WERI-Rb-1 (cell line): ENCODE measurements at regions not wholly inside any gene's neighbourhood (a gene's known extent, or its start where the extent isn't known, plus 50 kb on each side); places are given as distances from the start of the nearest gene placed in this dataset.

ENCODE experiments used
- DNase-seq: peaks from one replicate; pipeline ENCODE4 v3.0.0-alpha.2; 2020
- H3K27ac ChIP-seq: fragments of 250-450 bp; sonication (Bioruptor Pico); 2 replicates; pipeline ENCODE4 v1.5.1; 2020; ENCODE audit warnings: mild to moderate bottlenecking, moderate library complexity
- H3K27me3 ChIP-seq: fragments of 250-450 bp; sonication (Bioruptor Pico); 2 replicates; pipeline ENCODE4 v1.5.1; 2021; ENCODE audit warnings: mild to moderate bottlenecking, low read depth, moderate library complexity; ENCODE audit not compliant: insufficient read depth, severe bottlenecking
- H3K36me3 ChIP-seq: fragments of 250-450 bp; sonication (Bioruptor Pico); 2 replicates; pipeline ENCODE4 v1.5.1; 2020; ENCODE audit warnings: mild to moderate bottlenecking, moderate library complexity
- H3K4me3 ChIP-seq: 2 replicates; pipeline ENCODE4 v1.5.1; 2011; ENCODE audit warnings: low read depth, mild to moderate bottlenecking, control low read depth, low read length
- H3K9me3 ChIP-seq: fragments of 250-450 bp; sonication (Bioruptor Pico); 2 replicates; pipeline ENCODE4 v1.5.1; 2021; ENCODE audit warnings: mild to moderate bottlenecking, moderate library complexity; ENCODE audit not compliant: severe bottlenecking
- TF ChIP-seq, protein P1 (sequence below): IDR thresholded peaks from 2 replicates; pipeline ENCODE4 v1.5.1; 2011; ENCODE audit warnings: low read depth, mild to moderate bottlenecking, control low read depth, inconsistent platforms, low read length

DNA sequence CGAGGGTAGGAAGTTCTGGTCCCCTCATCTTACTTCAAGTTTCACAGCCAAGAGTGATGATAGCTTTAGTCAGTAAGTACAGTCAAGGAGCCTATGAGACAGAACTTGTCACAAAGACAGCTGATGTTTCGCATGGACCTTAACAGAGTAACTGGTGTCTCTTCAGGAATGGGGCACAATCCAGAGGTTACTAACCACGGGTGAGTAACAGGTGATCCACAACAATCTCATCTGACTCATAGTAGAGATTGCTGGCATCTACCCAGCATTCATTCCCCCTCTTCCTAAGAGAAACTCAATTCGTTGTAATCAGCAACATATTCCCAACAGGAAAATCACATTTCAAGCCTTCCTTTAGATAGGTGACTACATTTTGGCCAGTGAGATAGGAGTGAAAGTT is 126.7 kb downstream of the SNX18 start:
- Histone ChIP-seq H3K9me3 (peaks cover 4% of the 10 kb centered on the region), H3K36me3 (no peaks in the 10 kb centered on the region), H3K4me3 (no peak overlapping the region), H3K27ac (no peak overlapping the region), H3K27me3 (no peaks in the 10 kb centered on the region)
- DNase-seq = no peak
- TF ChIP-seq, protein P1, sequence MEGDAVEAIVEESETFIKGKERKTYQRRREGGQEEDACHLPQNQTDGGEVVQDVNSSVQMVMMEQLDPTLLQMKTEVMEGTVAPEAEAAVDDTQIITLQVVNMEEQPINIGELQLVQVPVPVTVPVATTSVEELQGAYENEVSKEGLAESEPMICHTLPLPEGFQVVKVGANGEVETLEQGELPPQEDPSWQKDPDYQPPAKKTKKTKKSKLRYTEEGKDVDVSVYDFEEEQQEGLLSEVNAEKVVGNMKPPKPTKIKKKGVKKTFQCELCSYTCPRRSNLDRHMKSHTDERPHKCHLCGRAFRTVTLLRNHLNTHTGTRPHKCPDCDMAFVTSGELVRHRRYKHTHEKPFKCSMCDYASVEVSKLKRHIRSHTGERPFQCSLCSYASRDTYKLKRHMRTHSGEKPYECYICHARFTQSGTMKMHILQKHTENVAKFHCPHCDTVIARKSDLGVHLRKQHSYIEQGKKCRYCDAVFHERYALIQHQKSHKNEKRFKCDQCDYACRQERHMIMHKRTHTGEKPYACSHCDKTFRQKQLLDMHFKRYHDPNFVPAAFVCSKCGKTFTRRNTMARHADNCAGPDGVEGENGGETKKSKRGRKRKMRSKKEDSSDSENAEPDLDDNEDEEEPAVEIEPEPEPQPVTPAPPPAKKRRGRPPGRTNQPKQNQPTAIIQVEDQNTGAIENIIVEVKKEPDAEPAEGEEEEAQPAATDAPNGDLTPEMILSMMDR = no peak

DNA sequence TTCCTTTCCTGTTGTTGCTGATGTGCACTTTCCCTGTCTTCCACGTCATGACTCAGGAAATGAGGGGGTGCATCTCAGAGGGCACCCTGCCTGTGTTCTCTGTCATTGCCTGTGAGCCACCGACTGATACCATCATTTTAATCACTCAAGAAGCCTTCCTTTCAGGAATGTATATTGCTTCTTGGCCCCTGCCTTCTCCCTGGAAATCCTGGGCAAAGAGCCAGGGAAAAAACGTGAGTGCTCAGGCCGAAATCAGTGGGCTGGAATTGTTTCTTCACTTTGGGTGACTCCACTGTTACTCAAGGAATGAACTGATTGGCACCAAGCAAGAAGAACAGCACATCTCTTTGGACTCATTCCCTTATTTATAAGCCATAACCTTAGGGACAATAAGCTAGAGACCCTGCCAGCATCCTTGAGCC is 126.1 kb downstream of the SNX18 start:
- H3K27ac ChIP-seq = no peak overlapping the region
- no peak for DNase-seq
- TF ChIP-seq, protein P1 = no peak
- no peak overlapping the region for H3K4me3 ChIP-seq
- no peaks in the 10 kb centered on the region for H3K36me3 ChIP-seq
- H3K27me3 ChIP-seq = no peaks in the 10 kb centered on the region
- H3K9me3 ChIP-seq = peaks cover 1% of the 10 kb centered on the region

DNA sequence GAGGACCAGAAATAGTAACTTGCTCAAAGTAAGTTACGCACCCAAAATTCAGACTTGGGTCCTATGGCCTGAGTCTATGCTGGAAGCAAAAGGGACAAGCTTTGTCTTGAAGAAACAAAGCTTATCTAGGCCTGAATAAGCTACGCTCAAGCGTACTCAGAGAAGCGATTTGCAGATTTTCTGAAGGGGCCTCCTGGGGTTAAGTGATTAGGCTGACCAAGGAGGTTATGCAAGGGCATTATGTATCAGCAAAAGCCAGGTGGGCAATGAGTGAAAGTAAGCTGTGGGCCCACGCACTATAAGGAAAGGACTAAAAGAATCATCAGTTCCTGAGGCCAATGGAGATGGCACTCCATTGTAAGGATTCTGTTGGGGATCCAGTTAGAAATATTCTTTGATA is 122.1 kb downstream of the SNX18 start:
- Histone ChIP-seq H3K36me3 (no peaks in the 10 kb centered on the region), H3K27ac (no peak overlapping the region), H3K4me3 (no peak overlapping the region), H3K27me3 (no peaks in the 10 kb centered on the region), H3K9me3 (no peaks in the 10 kb centered on the region)
- DNase-seq = peak; percentile 60
- TF ChIP-seq, protein P1 = no peak

DNA sequence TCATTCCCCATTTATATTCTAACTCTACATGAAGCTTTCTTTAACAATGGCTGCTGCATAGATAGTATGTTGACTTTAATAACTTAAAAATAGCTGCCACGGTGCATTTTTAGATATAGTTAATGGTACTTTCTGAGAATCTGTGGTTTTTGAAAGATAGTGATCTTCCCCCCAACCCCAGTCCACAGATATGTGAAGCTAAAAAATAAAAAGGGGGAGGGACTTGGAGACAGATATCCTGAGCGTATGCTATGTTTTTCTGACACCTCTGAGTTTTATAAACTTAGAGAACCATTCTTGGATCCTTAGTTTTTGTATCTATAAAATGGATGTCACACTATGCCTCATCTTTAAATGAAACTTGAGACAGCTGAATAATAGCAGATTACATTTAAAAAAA is 120.5 kb downstream of the SNX18 start:
- Histone ChIP-seq H3K4me3 (no peak overlapping the region), H3K27me3 (no peaks in the 10 kb centered on the region), H3K27ac (no peak overlapping the region), H3K9me3 (no peaks in the 10 kb centered on the region), H3K36me3 (no peaks in the 10 kb centered on the region)
- TF ChIP-seq, protein P1 = no peak
- no peak for DNase-seq

DNA sequence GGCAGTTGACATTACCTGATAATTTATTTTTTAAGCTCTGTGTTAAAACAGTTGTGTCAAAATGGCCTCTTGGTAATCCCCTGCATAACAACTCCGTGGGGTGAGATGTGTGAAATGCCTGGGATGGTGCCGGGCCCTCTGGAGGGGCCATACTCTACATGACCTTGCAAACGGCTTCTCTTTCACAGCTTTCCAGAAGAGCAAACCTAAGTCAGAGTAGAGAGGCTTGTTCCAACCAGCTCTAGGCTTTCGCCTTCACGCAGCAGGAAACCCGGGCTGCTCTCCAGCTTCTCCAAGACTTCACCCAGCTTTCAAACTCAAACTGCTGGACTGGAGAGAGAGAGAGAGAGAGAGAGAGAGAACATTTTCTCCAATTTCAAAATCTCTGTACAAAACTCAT is 120.1 kb downstream of the SNX18 start:
- H3K4me3 ChIP-seq = no peak overlapping the region
- no peaks in the 10 kb centered on the region for H3K27me3 ChIP-seq
- no peaks in the 10 kb centered on the region for H3K36me3 ChIP-seq

DNA sequence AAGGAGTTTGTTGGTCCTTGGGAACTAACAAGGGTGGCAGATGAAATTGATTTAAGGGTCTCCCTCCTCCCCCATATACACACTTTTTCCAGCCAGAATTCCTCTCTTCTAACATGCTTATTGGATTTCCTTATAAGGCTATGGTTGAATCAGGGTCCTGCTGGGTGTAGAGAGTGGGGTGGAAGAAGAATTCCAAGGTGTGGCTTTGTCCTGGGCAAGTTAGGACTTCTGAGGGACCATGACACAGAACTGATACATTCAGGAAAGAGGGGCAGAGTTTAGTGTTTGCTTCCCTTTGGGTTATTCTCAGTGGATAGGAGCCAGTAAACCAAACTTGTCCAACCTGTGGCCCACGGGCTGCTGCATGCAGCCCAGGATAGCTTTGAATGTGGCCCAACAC is 116.5 kb downstream of the SNX18 start:
- Histone ChIP-seq H3K4me3 (no peak overlapping the region), H3K9me3 (peaks cover 7% of the 10 kb centered on the region), H3K27me3 (no peaks in the 10 kb centered on the region), H3K36me3 (no peaks in the 10 kb centered on the region), H3K27ac (no peak overlapping the region)
- TF ChIP-seq, protein P1 = no peak
- no peak for DNase-seq

More for the DNA sequence above, 120.1 kb downstream of the SNX18 start:
- Histone ChIP-seq H3K27ac (no peak overlapping the region), H3K9me3 (no peaks in the 10 kb centered on the region)
- TF ChIP-seq, protein P1 = no peak
- DNase-seq = no peak
